ENCODE measurements at regions not wholly inside any gene's neighbourhood (a gene's known extent, or its start where the extent isn't known, plus 50 kb on each side); places are given as distances from the start of the nearest gene placed in this dataset.

DNA sequence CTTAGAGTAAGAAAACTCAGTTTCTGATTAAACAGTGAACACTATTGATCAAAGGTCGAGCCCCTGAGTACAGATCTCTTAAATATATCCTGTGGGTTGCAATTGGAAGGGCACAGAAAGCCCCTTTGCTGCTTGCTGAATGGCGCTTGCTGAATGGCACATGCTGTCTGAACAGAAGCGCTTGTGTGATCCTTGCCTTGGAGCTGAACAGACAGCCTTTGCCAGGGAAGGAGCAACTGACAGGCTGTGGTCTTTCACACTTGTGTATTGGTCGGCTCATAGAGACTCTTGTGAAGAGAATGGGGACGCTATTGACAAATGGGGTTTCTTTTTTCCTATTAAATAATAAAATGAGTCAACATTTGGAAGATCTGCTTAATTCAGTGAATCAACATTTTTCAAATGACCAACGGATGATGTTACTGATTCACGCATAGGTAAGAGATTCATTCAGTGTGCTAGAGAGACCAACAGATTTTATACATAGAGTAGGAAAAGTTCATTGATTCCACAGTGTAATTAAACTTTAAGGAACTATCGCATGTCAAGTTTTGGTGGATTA is 99.4 kb upstream of the TNS3 start:
- peaks cover 12% of the 10 kb centered on the region for H3K9me3 ChIP-seq (ENCODE audit: low read length)
- H4K20me1 ChIP-seq (ENCODE audit: insufficient read depth, low read length) = no peaks in the 10 kb centered on the region
- peak overlapping the region; percentile 44; the same call in 1 of the 2 replicates for H3K9ac ChIP-seq (ENCODE audit: low read length)
- H3F3A ChIP-seq (ENCODE audit: insufficient read depth, low read length) = no peaks in the 10 kb centered on the region
- 0 out of 2 replicates have a peak overlapping the region, but pooled peaks have one; percentile 12 for H2AFZ ChIP-seq (ENCODE audit: low read length)
- H3K27ac ChIP-seq (ENCODE audit: low read depth, low read length, poor library complexity, severe bottlenecking) = peak overlapping the region; percentile 74
- peak overlapping the region; percentile 49; the same call in 1 of the 2 replicates for H3K4me2 ChIP-seq (ENCODE audit: low read length)
- TF ChIP-seq EZH2 (IDR thresholded peaks at IDR 0.05; ENCODE audit: borderline replicate concordance, low read length) (no peak), CTCF (IDR thresholded peaks at IDR 0.05; ENCODE audit: low read length) (no peak)
- H3K9me2 ChIP-seq (ENCODE audit: low read depth, low read length) = no peaks in the 10 kb centered on the region
- peaks cover 58% of the 10 kb centered on the region for H3K4me1 ChIP-seq (ENCODE audit: insufficient read depth, low read length, severe bottlenecking)
- H3K27me3 ChIP-seq (ENCODE audit: insufficient read depth, low read length) = no peaks in the 10 kb centered on the region
- H3K36me3 ChIP-seq (ENCODE audit: insufficient read depth, low read length) = peaks cover 4% of the 10 kb centered on the region; the same call in 1 of the 2 replicates
- no peak overlapping the region for H3K4me3 ChIP-seq (ENCODE audit: low read depth, low read length, poor library complexity, severe bottlenecking)
- H3K79me2 ChIP-seq (ENCODE audit: insufficient read depth, low read length) = no peaks in the 10 kb centered on the region

DNA sequence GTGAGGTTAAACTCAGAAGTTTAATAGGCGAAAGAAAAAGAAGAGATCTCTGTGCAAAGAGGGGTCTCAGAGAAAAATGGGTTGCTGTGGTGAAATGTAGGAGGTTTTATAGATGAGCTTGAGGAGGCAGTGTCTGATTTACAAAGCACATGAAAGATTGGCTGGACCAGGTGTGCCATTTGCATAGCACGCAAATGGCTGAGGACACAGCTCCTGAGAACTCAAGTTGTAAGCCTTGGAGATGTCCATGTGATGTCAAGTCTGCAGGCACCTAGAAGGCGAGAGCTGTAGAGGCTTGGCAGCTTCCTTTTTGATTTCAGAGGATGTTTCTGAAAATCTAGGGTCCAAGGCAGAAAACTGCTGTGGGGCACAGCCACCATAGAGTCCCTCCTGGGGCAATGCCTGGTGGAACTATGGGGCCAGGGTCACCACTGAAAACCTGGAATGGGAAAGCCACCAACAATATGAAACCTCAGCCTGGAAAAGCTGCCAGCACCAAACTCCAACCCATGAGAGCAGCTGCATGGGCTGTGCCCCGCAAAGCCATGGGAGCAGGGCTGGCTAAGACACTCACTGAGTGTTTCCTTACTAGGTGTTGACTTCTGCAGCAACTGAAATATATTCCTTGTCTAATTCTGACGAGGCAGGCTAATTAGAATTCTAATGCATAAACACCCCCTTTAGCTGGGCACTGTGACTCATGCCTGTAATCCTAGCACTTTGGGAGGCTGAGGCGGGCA is 96.9 kb upstream of the TNS3 start:
- Histone ChIP-seq H3K4me1 (ENCODE audit: insufficient read depth, low read length, severe bottlenecking) (peaks cover 51% of the 10 kb centered on the region), H3K9me2 (ENCODE audit: low read depth, low read length) (no peaks in the 10 kb centered on the region), H3K27ac (ENCODE audit: low read depth, low read length, poor library complexity, severe bottlenecking) (peak overlapping the region; percentile 88), H3K4me3 (ENCODE audit: low read depth, low read length, poor library complexity, severe bottlenecking) (no peak overlapping the region), H3K9ac (ENCODE audit: low read length) (no peak overlapping the region; the same call in 1 of the 2 replicates), H3K36me3 (ENCODE audit: insufficient read depth, low read length) (peaks cover 4% of the 10 kb centered on the region; the same call in 1 of the 2 replicates), H3K27me3 (ENCODE audit: insufficient read depth, low read length) (no peaks in the 10 kb centered on the region), H3F3A (ENCODE audit: insufficient read depth, low read length) (no peaks in the 10 kb centered on the region), H2AFZ (ENCODE audit: low read length) (no peak overlapping the region), H3K79me2 (ENCODE audit: insufficient read depth, low read length) (no peaks in the 10 kb centered on the region), H4K20me1 (ENCODE audit: insufficient read depth, low read length) (no peaks in the 10 kb centered on the region), H3K4me2 (ENCODE audit: low read length) (no peak overlapping the region), H3K9me3 (ENCODE audit: low read length) (peaks cover 12% of the 10 kb centered on the region)
- TF ChIP-seq CTCF (IDR thresholded peaks at IDR 0.05; ENCODE audit: low read length) (no peak), EZH2 (IDR thresholded peaks at IDR 0.05; ENCODE audit: borderline replicate concordance, low read length) (no peak)

GRCh38 chr7:47677664-47678063 is 95.8 kb upstream of the TNS3 start:
- H4K20me1 ChIP-seq (ENCODE audit: insufficient read depth, low read length) = no peaks in the 10 kb centered on the region
- no peak overlapping the region for H3K9ac ChIP-seq (ENCODE audit: low read length)
- H3K9me3 ChIP-seq (ENCODE audit: low read length) = peaks cover 12% of the 10 kb centered on the region
- no peak overlapping the region for H3K4me2 ChIP-seq (ENCODE audit: low read length)
- peaks cover 56% of the 10 kb centered on the region for H3K4me1 ChIP-seq (ENCODE audit: insufficient read depth, low read length, severe bottlenecking)
- no peaks in the 10 kb centered on the region for H3K79me2 ChIP-seq (ENCODE audit: insufficient read depth, low read length)
- H3K4me3 ChIP-seq (ENCODE audit: low read depth, low read length, poor library complexity, severe bottlenecking) = no peak overlapping the region
- H3K9me2 ChIP-seq (ENCODE audit: low read depth, low read length) = no peaks in the 10 kb centered on the region
- peaks cover 4% of the 10 kb centered on the region; the same call in 1 of the 2 replicates for H3K36me3 ChIP-seq (ENCODE audit: insufficient read depth, low read length)
- H2AFZ ChIP-seq (ENCODE audit: low read length) = no peak overlapping the region
- no peaks in the 10 kb centered on the region for H3F3A ChIP-seq (ENCODE audit: insufficient read depth, low read length)
- TF ChIP-seq EZH2 (IDR thresholded peaks at IDR 0.05; ENCODE audit: borderline replicate concordance, low read length) = no peak
- TF ChIP-seq CTCF (IDR thresholded peaks at IDR 0.05; ENCODE audit: low read length) = no peak
- no peaks in the 10 kb centered on the region for H3K27me3 ChIP-seq (ENCODE audit: insufficient read depth, low read length)
- peak overlapping the region; percentile 5 for H3K27ac ChIP-seq (ENCODE audit: low read depth, low read length, poor library complexity, severe bottlenecking)

Data from OCI-LY1 (cell line).